Mucosa of stomach (tissue), 1 donor: ENCODE measurements at regions not wholly inside any gene's neighbourhood (a gene's known extent, or its start where the extent isn't known, plus 50 kb on each side); places are given as distances from the start of the nearest gene placed in this dataset.

ENCODE experiments used
- H3K27me3 ChIP-seq: one replicate; pipeline ENCODE4 v1.7.0; 2013; ENCODE audit warnings: mild to moderate bottlenecking, low read length; ENCODE audit not compliant: control insufficient read depth, insufficient read depth
- H3K36me3 ChIP-seq: one replicate; pipeline ENCODE4 v1.7.0; 2013; ENCODE audit warnings: low read length; ENCODE audit not compliant: control insufficient read depth, insufficient read depth
- H3K4me1 ChIP-seq: one replicate; pipeline ENCODE4 v1.7.0; 2013; ENCODE audit warnings: mild to moderate bottlenecking, low read length; ENCODE audit not compliant: control insufficient read depth, insufficient read depth
- H3K4me3 ChIP-seq: one replicate; pipeline ENCODE4 v1.7.0; 2013; ENCODE audit warnings: low read length
- H3K9ac ChIP-seq: one replicate; pipeline ENCODE4 v1.7.0; 2013; ENCODE audit warnings: mild to moderate bottlenecking, low read length, moderate library complexity
- H3K9me3 ChIP-seq: one replicate; pipeline ENCODE4 v1.7.0; 2013; ENCODE audit warnings: mild to moderate bottlenecking, low read length, moderate library complexity; ENCODE audit not compliant: control insufficient read depth
- donor health status: Pancreatic carcinoma.

- Histone ChIP-seq H3K9ac (no peak overlapping the region), H3K27me3 (no peaks in the 10 kb centered on the region), H3K36me3 (no peaks in the 10 kb centered on the region), H3K4me1 (no peaks in the 10 kb centered on the region), H3K4me3 (no peak overlapping the region), H3K9me3 (no peaks in the 10 kb centered on the region)
Observed at GRCh38 chr2:226559536-226559935, 240.1 kb downstream of the IRS1 start.

- Histone ChIP-seq H3K4me1 (no peaks in the 10 kb centered on the region), H3K27me3 (no peaks in the 10 kb centered on the region), H3K4me3 (no peak overlapping the region), H3K36me3 (no peaks in the 10 kb centered on the region), H3K9ac (no peak overlapping the region), H3K9me3 (no peaks in the 10 kb centered on the region)
Observed at GRCh38 chr2:226558418-226558817, 241.2 kb downstream of the IRS1 start.

- Histone ChIP-seq H3K9me3 (no peaks in the 10 kb centered on the region), H3K36me3 (no peaks in the 10 kb centered on the region), H3K27me3 (no peaks in the 10 kb centered on the region), H3K4me1 (no peaks in the 10 kb centered on the region), H3K4me3 (no peak overlapping the region), H3K9ac (no peak overlapping the region)
Observed at GRCh38 chr2:226556050-226556449, 243.6 kb downstream of the IRS1 start.

- H3K4me3 ChIP-seq: no peak overlapping the region
- no peaks in the 10 kb centered on the region for H3K27me3 ChIP-seq
- no peaks in the 10 kb centered on the region for H3K9me3 ChIP-seq
- no peak overlapping the region for H3K9ac ChIP-seq
- no peaks in the 10 kb centered on the region for H3K4me1 ChIP-seq
- H3K36me3 ChIP-seq: no peaks in the 10 kb centered on the region
Observed at GRCh38 chr2:226554701-226555100, 244.9 kb downstream of the IRS1 start.

- Histone ChIP-seq H3K9me3 (no peaks in the 10 kb centered on the region), H3K4me1 (no peaks in the 10 kb centered on the region), H3K36me3 (no peaks in the 10 kb centered on the region), H3K27me3 (no peaks in the 10 kb centered on the region), H3K9ac (no peak overlapping the region), H3K4me3 (no peak overlapping the region)
Observed at GRCh38 chr2:226553333-226553732, 246.3 kb downstream of the IRS1 start.

- no peak overlapping the region for H3K4me3 ChIP-seq
- H3K9me3 ChIP-seq: no peaks in the 10 kb centered on the region
- H3K27me3 ChIP-seq: no peaks in the 10 kb centered on the region
- H3K36me3 ChIP-seq: no peaks in the 10 kb centered on the region
- no peak overlapping the region for H3K9ac ChIP-seq
- no peaks in the 10 kb centered on the region for H3K4me1 ChIP-seq
Observed at GRCh38 chr2:226552571-226553285, 246.9 kb downstream of the IRS1 start.

- Histone ChIP-seq H3K9ac (no peak overlapping the region), H3K9me3 (no peaks in the 10 kb centered on the region), H3K27me3 (no peaks in the 10 kb centered on the region), H3K4me1 (no peaks in the 10 kb centered on the region), H3K4me3 (no peak overlapping the region), H3K36me3 (no peaks in the 10 kb centered on the region)
Observed at GRCh38 chr2:226551522-226552250, 247.9 kb downstream of the IRS1 start.

GRCh38 chr2:226550801-226551200 is 248.8 kb downstream of the IRS1 start:
- Histone ChIP-seq H3K36me3 (no peaks in the 10 kb centered on the region), H3K4me3 (no peak overlapping the region), H3K9ac (no peak overlapping the region), H3K4me1 (no peaks in the 10 kb centered on the region), H3K9me3 (no peaks in the 10 kb centered on the region), H3K27me3 (no peaks in the 10 kb centered on the region)

- H3K36me3 ChIP-seq: no peaks in the 10 kb centered on the region
- H3K27me3 ChIP-seq: no peaks in the 10 kb centered on the region
- no peaks in the 10 kb centered on the region for H3K4me1 ChIP-seq
- no peak overlapping the region for H3K9ac ChIP-seq
- H3K4me3 ChIP-seq: no peak overlapping the region
- no peaks in the 10 kb centered on the region for H3K9me3 ChIP-seq
Observed at GRCh38 chr2:226548732-226549131, 250.9 kb downstream of the IRS1 start.

GRCh38 chr2:226544596-226545210 is 254.9 kb downstream of the IRS1 start:
- no peaks in the 10 kb centered on the region for H3K9me3 ChIP-seq
- H3K4me3 ChIP-seq: no peak overlapping the region
- no peaks in the 10 kb centered on the region for H3K4me1 ChIP-seq
- H3K9ac ChIP-seq: no peak overlapping the region
- no peaks in the 10 kb centered on the region for H3K27me3 ChIP-seq
- H3K36me3 ChIP-seq: no peaks in the 10 kb centered on the region

- Histone ChIP-seq H3K36me3 (no peaks in the 10 kb centered on the region), H3K9ac (no peak overlapping the region), H3K27me3 (no peaks in the 10 kb centered on the region), H3K4me3 (no peak overlapping the region), H3K9me3 (no peaks in the 10 kb centered on the region), H3K4me1 (no peaks in the 10 kb centered on the region)
Observed at GRCh38 chr2:226540204-226540994, 259.2 kb downstream of the IRS1 start.

GRCh38 chr2:226536410-226536809 is 263.2 kb downstream of the IRS1 start:
- Histone ChIP-seq H3K4me3 (no peak overlapping the region), H3K36me3 (no peaks in the 10 kb centered on the region), H3K4me1 (no peaks in the 10 kb centered on the region), H3K9me3 (no peaks in the 10 kb centered on the region), H3K27me3 (no peaks in the 10 kb centered on the region), H3K9ac (no peak overlapping the region)
